Stomach (tissue), 4 donors: ENCODE measurements at regions not wholly inside any gene's neighbourhood (a gene's known extent, or its start where the extent isn't known, plus 50 kb on each side); places are given as distances from the start of the nearest gene placed in this dataset.

Experiments used
- POLR2A ChIP-seq, 4 donors: fragments of 450-650 bp; IDR thresholded peaks; one replicate each; pipeline ENCODE4 v1.6.1; 2016; ENCODE audit warnings: antibody characterized with exemption in 4 of 4, control low read depth in 2 of 4, mild to moderate bottlenecking in 1 of 4, moderate library complexity in 1 of 4
- POLR2AphosphoS5 ChIP-seq, 3 donors: sonication (generic); formaldehyde crosslinking; IDR thresholded peaks; one replicate each; pipeline ENCODE4 v1.6.1; 2016; ENCODE audit warnings: antibody characterized with exemption in 3 of 3
- TF ChIP-seq, protein P1 (sequence below), 7 experiments: fragments of 450-650 bp in 4 of 7; fragments of 200-600 bp in 3 of 7; sonication (generic) in 3 of 7; IDR thresholded peaks; one replicate each; pipeline ENCODE4 v1.5.1; 2016 to 2019; ENCODE audit warnings: antibody characterized with exemption in 7 of 7, control low read depth in 2 of 7, mild to moderate bottlenecking in 1 of 7

DNA sequence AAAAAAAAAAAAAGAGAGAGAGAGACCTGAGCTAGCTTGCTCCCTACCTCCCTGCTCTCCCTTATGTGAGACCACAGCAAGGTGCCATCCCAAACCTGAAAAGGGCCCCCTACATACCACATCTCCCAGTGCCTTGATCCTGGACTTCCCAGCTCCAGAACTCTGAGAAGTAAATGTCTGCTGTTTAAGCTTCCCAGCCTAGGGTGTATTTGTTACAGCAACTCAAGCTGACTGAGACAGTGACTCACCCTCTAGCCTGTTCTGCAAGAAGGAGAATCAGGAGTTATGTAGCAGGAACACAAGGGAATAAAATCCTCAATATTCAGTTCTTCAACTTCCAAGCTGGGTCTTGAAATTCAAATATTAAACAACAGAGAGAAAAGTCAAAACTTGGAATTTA lies 52.1 kb upstream of the TMEM72 start:
- TF ChIP-seq, protein P1, sequence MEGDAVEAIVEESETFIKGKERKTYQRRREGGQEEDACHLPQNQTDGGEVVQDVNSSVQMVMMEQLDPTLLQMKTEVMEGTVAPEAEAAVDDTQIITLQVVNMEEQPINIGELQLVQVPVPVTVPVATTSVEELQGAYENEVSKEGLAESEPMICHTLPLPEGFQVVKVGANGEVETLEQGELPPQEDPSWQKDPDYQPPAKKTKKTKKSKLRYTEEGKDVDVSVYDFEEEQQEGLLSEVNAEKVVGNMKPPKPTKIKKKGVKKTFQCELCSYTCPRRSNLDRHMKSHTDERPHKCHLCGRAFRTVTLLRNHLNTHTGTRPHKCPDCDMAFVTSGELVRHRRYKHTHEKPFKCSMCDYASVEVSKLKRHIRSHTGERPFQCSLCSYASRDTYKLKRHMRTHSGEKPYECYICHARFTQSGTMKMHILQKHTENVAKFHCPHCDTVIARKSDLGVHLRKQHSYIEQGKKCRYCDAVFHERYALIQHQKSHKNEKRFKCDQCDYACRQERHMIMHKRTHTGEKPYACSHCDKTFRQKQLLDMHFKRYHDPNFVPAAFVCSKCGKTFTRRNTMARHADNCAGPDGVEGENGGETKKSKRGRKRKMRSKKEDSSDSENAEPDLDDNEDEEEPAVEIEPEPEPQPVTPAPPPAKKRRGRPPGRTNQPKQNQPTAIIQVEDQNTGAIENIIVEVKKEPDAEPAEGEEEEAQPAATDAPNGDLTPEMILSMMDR (IDR thresholded peaks at IDR 0.05), result no peak
- TF ChIP-seq POLR2AphosphoS5 (IDR thresholded peaks at IDR 0.05) (no peak), POLR2A (IDR thresholded peaks at IDR 0.05) (no peak)
